ENCODE measurements at regions not wholly inside any gene's neighbourhood (a gene's known extent, or its start where the extent isn't known, plus 50 kb on each side); places are given as distances from the start of the nearest gene placed in this dataset.

DNA sequence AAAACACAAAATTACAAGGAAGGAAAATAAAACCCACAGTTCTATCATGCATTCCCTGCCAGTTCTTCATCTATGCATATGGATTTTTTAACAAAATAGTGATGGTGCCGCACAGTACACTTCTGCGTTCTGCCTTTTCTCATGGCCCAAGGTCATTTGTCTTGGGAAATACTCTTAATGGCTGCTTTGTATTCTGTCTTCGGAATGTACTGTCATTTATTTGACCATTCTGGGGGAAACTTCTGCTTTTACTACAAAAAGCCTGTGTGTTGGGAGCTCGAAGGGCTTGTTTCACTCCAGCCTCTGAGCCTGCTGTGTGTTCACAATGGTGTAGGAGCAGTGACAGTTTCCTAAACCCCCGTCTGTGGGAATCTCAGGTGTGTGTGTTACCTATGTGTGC lies 82.8 kb upstream of the SEC14L1 start:
- no peaks in the 10 kb centered on the region for H3F3A ChIP-seq (replicated peaks; ENCODE audit: insufficient read depth)
- H3K27ac ChIP-seq (ENCODE audit: low read depth in 2 of 2, low read length in 1 of 2): no peak overlapping the region
- no peaks in the 10 kb centered on the region for H3K9me3 ChIP-seq
- no peaks in the 10 kb centered on the region for H4K20me1 ChIP-seq (ENCODE audit: insufficient read depth)
- peaks cover 21% of the 10 kb centered on the region for H3K27me3 ChIP-seq (ENCODE audit: insufficient read depth)
- no peaks in the 10 kb centered on the region for H3K36me3 ChIP-seq (replicated peaks in 1 of 2; ENCODE audit: control insufficient read depth in 1 of 2, insufficient read depth in 2 of 2, low read length in 1 of 2)
- ChIA-PET CTCF (interaction anchor here (0.6 to 17.9 kb wide), 10 partner anchors 13 to 266 kb away, joined by 3 to 594 read pairs (median 81); partner anchors contain the start of gene MGAT5B), POLR2A (no interaction called here)
- H3K9ac ChIP-seq: no peak overlapping the region
- no peak overlapping the region for H2AFZ ChIP-seq (ENCODE audit: low read depth)
- no peaks in the 10 kb centered on the region for H3K9me2 ChIP-seq
- WGBS (ENCODE audit: low lambda C conversion rate): 60% methylated on average over 5 of the region's 5 CpGs
- peaks cover 0 to 18% of the 10 kb centered on the region in 2 experiments; a peak in 1 of 4 replicates for H3K4me1 ChIP-seq (ENCODE audit: control insufficient read depth in 1 of 2, insufficient read depth in 2 of 2, low read depth in 1 of 2, low read length in 1 of 2)
- no peak overlapping the region for H3K4me2 ChIP-seq
- H3K79me2 ChIP-seq (ENCODE audit: insufficient read depth): no peaks in the 10 kb centered on the region
- TF ChIP-seq, protein P1, sequence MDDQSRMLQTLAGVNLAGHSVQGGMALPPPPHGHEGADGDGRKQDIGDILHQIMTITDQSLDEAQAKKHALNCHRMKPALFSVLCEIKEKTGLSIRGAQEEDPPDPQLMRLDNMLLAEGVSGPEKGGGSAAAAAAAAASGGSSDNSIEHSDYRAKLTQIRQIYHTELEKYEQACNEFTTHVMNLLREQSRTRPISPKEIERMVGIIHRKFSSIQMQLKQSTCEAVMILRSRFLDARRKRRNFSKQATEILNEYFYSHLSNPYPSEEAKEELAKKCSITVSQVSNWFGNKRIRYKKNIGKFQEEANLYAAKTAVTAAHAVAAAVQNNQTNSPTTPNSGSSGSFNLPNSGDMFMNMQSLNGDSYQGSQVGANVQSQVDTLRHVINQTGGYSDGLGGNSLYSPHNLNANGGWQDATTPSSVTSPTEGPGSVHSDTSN (IDR thresholded peaks at IDR 0.05): no peak
- no peak for TF ChIP-seq FOXJ3 (CRISPR knock-in tag; IDR thresholded peaks at IDR 0.05)
- TF ChIP-seq, protein P2, sequence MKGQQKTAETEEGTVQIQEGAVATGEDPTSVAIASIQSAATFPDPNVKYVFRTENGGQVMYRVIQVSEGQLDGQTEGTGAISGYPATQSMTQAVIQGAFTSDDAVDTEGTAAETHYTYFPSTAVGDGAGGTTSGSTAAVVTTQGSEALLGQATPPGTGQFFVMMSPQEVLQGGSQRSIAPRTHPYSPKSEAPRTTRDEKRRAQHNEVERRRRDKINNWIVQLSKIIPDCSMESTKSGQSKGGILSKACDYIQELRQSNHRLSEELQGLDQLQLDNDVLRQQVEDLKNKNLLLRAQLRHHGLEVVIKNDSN (IDR thresholded peaks at IDR 0.05; ENCODE audit: borderline replicate concordance, low read depth): no peak
- no peak for DNase-seq
- H3K4me3 ChIP-seq (ENCODE audit: low read depth in 2 of 2, low read length in 1 of 2): no peak overlapping the region

DNA sequence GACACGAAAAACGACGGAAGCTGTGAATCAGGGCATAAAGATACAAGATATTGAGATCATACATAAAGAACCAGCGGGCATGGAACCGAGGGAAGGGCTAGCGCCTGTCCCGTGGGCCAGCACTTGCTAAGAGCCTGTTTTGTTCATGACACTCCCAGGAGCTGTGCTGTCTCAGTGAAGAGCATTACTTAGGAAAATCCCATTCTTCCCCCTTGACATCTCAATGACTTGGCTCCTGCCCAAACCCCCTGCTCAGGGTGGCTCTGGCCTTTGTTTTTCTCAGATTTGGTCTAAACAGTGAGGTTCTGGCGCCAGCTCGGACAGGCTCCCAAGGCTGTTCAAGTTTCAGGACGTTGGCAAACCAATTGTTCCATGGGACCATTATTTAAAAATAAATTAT lies 79.1 kb upstream of the SEC14L1 start:
- CTCF ChIA-PET: interaction anchor here (0.8 to 17.9 kb wide), 6 partner anchors 9 to 251 kb away, joined by 3 to 594 read pairs (median 64); partner anchors contain the start of gene MGAT5B
- Histone ChIP-seq H3K27me3 (ENCODE audit: insufficient read depth) (peaks cover 16% of the 10 kb centered on the region; the same call in 1 of the 2 replicates), H3K36me3 (replicated peaks in 1 of 2; ENCODE audit: control insufficient read depth in 1 of 2, insufficient read depth in 2 of 2, low read length in 1 of 2) (no peaks in the 10 kb centered on the region), H3K4me3 (ENCODE audit: low read depth in 2 of 2, low read length in 1 of 2) (no peak overlapping the region), H3K79me2 (ENCODE audit: insufficient read depth) (no peaks in the 10 kb centered on the region), H3K9me3 (no peaks in the 10 kb centered on the region), H3K4me2 (no peak overlapping the region), H3K9me2 (no peaks in the 10 kb centered on the region), H3K4me1 (ENCODE audit: control insufficient read depth in 1 of 2, insufficient read depth in 2 of 2, low read depth in 1 of 2, low read length in 1 of 2) (no peaks in the 10 kb centered on the region; a peak in 1 of 4 replicates), H2AFZ (ENCODE audit: low read depth) (no peak overlapping the region), H4K20me1 (ENCODE audit: insufficient read depth) (no peaks in the 10 kb centered on the region), H3K27ac (ENCODE audit: low read depth in 2 of 2, low read length in 1 of 2) (no peak overlapping the region), H3K9ac (no peak overlapping the region), H3F3A (replicated peaks; ENCODE audit: insufficient read depth) (no peaks in the 10 kb centered on the region)
- POLR2A ChIA-PET: interaction anchor here (0.6 to 1.3 kb wide), 2 partner anchors 24 to 92 kb away, joined by 3 to 7 read pairs; no protein-coding TSS in a partner anchor
- DNase-seq: no peak
- WGBS (ENCODE audit: low lambda C conversion rate): 77% methylated on average over 10 of the region's 10 CpGs
- TF ChIP-seq NFIC (IDR thresholded peaks at IDR 0.05; ENCODE audit: borderline replicate concordance) (no peak), SIN3A (IDR thresholded peaks at IDR 0.05; ENCODE audit: borderline replicate concordance, low read depth, low read length) (no peak), TCF12 (IDR thresholded peaks at IDR 0.05) (no peak), SMC3 (IDR thresholded peaks at IDR 0.05; ENCODE audit: low read depth, low read length) (no peak), CHD2 (IDR thresholded peaks at IDR 0.05; ENCODE audit: low read length, partially characterized antibody) (no peak), ELF1 (IDR thresholded peaks at IDR 0.05) (no peak), RXRA (IDR thresholded peaks at IDR 0.05; ENCODE audit: borderline replicate concordance, low read depth) (no peak), MEF2A (IDR thresholded peaks at IDR 0.05; ENCODE audit: borderline replicate concordance, low read depth) (no peak), TAF1 (IDR thresholded peaks at IDR 0.05; ENCODE audit: borderline replicate concordance, low read depth, low read length) (no peak), RAD21 (IDR thresholded peaks at IDR 0.05; ENCODE audit: low read length) (no peak), GABPA (IDR thresholded peaks at IDR 0.05; ENCODE audit: low read depth) (no peak), RFX5 (IDR thresholded peaks at IDR 0.05; ENCODE audit: low read length) (no peak), EP300 (IDR thresholded peaks at IDR 0.05; ENCODE audit: borderline replicate concordance in 1 of 2, low read depth in 1 of 2, low read length in 1 of 2) (no peak), MXI1 (IDR thresholded peaks at IDR 0.05; ENCODE audit: low read depth, low read length) (no peak), RCOR1 (IDR thresholded peaks at IDR 0.05; ENCODE audit: low read length) (no peak), GATA2 (CRISPR knock-in tag; IDR thresholded peaks at IDR 0.05) (no peak)
- TF ChIP-seq, protein P2 (IDR thresholded peaks at IDR 0.05; ENCODE audit: borderline replicate concordance, low read depth): no peak
- TF ChIP-seq, protein P1 (IDR thresholded peaks at IDR 0.05): no peak
- TF ChIP-seq, protein P3, sequence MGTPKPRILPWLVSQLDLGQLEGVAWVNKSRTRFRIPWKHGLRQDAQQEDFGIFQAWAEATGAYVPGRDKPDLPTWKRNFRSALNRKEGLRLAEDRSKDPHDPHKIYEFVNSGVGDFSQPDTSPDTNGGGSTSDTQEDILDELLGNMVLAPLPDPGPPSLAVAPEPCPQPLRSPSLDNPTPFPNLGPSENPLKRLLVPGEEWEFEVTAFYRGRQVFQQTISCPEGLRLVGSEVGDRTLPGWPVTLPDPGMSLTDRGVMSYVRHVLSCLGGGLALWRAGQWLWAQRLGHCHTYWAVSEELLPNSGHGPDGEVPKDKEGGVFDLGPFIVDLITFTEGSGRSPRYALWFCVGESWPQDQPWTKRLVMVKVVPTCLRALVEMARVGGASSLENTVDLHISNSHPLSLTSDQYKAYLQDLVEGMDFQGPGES (IDR thresholded peaks at IDR 0.05; ENCODE audit: low read depth, low read length): no peak
